Fibroblast of pulmonary artery (primary cell): ENCODE measurements at regions not wholly inside any gene's neighbourhood (a gene's known extent, or its start where the extent isn't known, plus 50 kb on each side); places are given as distances from the start of the nearest gene placed in this dataset.

Source experiments
- DNase-seq: peaks from one replicate; pipeline ENCODE4 v3.0.0-alpha.2; 2010; ENCODE audit warnings: low read depth
- H3K4me3 ChIP-seq: replicated peaks from 2 replicates; pipeline ENCODE4 v1.5.1; 2011; ENCODE audit warnings: low read depth, mild to moderate bottlenecking, control low read depth, low read length, moderate library complexity
- TF ChIP-seq, protein P1 (sequence below): IDR thresholded peaks from 2 replicates; pipeline ENCODE4 v1.5.1; 2011; ENCODE audit warnings: mild to moderate bottlenecking, control low read depth, low read length, inconsistent platforms; ENCODE audit errors: missing control alignments

DNA sequence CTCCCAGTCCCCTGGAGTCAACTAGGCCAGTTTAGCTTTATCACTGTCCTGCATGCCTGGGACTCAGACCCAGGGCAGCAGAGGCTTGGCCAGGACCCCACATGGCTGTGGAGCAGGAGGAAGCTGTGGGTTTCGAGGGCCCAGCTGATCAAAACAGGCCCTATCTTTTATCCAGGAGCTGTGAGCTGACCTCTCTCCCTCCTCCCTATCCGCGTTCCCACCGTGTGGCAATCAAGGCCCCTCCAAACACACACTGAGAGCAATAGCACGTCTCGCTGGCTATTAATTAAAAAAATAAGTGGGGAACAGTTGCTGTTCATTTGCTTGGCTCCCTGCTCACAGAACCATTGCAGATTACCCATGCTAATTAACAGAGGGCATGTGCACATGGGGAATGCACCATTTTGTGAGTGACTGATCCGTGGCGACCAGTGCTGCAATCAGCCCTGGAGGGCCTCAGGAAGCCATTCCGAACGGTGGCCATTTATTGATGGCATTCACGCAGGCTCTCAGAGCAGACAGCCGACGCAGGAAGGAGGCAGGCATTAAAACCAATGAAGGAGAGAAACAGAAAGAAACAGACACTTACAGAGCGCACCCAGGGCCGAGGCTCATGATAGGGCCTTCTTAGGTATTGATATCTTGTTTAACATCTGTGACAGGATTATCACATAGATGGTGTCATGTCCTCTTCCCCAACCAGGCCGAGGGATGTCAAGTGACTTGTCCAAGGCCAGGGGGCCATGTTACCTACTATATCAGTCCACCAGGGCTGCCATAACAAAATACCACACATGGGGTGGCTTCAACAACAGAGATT, 157.1 kb downstream of the KATNIP start:
- TF ChIP-seq, protein P1, sequence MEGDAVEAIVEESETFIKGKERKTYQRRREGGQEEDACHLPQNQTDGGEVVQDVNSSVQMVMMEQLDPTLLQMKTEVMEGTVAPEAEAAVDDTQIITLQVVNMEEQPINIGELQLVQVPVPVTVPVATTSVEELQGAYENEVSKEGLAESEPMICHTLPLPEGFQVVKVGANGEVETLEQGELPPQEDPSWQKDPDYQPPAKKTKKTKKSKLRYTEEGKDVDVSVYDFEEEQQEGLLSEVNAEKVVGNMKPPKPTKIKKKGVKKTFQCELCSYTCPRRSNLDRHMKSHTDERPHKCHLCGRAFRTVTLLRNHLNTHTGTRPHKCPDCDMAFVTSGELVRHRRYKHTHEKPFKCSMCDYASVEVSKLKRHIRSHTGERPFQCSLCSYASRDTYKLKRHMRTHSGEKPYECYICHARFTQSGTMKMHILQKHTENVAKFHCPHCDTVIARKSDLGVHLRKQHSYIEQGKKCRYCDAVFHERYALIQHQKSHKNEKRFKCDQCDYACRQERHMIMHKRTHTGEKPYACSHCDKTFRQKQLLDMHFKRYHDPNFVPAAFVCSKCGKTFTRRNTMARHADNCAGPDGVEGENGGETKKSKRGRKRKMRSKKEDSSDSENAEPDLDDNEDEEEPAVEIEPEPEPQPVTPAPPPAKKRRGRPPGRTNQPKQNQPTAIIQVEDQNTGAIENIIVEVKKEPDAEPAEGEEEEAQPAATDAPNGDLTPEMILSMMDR, result no peak
- no peak for DNase-seq

DNA sequence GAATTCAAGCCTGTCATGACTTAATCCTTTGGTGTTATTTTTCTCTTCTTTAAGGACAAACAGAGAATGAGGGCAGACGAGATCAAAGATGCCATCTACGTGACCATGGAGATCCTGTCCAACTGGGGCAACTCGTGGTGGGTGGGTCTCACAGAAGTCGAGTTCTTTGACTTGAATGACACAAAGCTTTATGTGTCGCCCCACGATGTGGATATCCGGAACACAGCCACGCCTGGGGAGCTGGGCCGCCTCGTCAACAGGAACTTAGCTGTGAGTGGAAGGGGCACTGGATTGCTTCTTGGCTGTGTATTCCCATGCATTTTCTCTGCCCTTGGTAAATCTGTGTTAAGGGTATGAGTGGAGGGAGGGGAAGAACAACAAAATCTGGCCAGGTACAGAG, 158.7 kb downstream of the KATNIP start:
- H3K4me3 ChIP-seq, result no peak overlapping the region
- DNase-seq, result no peak

More for the DNA sequence above, 157.1 kb downstream of the KATNIP start:
- no peak overlapping the region for H3K4me3 ChIP-seq

DNA sequence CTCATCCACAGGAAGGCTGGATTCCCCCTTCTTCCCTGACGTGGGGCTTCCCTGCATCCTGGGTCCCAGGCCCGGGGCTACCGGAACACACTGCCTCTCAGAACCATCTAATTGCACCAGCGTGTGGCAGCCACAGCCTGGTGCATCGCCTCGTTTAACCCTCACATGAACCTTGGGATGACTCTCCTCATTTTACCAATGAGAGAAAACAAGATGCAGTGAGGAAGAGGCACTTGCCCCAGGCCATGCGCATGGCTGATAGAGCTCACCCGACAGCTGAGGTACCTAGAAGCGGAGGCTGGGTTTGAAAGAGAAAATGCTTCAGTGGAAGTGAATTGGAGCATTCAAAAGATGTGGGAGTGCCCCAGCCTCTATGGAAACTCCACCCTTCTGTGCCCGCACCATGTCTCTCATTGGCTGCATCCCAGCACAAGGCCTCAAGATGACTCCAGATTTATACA, 162.3 kb downstream of the KATNIP start:
- TF ChIP-seq, protein P1, result no peak
- H3K4me3 ChIP-seq, result no peak overlapping the region
- no peak for DNase-seq

More for the DNA sequence above, 158.7 kb downstream of the KATNIP start:
- TF ChIP-seq, protein P1, result no peak

DNA sequence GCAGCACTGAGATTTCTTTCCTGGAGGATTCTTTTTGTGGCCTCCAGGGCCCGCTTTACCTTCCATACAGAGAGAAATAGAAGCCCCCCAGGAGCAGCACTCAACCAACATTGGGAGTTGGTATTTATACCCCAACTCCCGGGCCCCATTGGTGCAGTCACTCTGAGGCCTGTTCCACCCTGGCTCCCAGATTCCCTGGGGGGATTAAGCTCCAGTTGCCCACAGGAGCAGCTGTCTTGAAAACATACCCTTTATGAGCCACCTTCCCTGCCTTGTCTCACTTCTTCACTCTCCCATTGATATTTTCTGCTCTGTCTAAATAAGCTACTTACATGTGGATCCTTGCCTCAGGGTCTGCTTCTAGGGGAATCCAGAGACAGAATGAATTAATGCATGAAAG, 167.8 kb downstream of the KATNIP start:
- TF ChIP-seq, protein P1, result no peak
- DNase-seq, result no peak
- H3K4me3 ChIP-seq, result no peak overlapping the region

DNA sequence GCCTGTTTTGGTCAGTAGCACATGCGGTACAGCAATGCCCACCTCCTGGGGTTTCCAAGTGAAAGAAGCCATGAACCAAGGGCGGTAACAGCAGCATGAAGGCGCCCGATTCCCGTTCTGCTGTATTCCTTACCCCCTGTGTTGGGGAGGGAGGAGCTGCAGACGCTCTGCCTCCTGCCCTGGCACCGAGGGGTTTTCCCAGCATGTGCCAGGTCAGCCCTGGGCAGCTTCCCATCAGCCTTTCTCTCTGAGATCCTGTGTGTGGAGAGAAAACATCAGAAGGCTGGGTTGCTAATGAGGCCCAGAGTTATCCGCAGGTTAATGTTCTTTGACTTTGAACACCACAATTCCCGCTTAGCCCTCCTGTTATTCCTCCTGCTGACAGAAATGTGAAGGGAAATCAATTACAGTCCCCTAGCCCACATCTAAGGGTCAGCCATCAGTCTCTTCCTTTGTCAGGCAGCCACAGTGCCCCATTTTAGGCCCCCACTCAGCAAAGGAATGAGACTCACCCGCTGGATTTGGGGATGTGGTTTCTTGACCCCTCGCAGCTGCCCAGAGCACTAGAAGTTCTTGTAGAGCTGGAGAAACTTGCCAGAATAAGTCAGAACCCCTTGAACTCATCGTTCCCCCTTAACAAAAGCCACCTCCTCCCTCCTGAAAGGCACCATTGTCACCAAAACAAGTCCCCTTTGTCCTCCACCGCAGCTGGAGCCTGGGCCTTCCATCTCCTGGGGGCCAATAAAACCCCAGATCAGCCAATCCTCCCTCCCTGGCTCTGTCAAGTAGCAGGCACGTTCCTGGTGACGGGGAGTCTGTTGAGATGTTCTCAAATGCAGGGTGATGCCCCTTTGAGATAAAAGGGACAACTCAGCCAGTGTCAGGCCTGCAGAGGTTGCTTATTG, 168.5 kb downstream of the KATNIP start:
- no peak overlapping the region for H3K4me3 ChIP-seq
- DNase-seq, result no peak
- TF ChIP-seq, protein P1, result no peak

DNA sequence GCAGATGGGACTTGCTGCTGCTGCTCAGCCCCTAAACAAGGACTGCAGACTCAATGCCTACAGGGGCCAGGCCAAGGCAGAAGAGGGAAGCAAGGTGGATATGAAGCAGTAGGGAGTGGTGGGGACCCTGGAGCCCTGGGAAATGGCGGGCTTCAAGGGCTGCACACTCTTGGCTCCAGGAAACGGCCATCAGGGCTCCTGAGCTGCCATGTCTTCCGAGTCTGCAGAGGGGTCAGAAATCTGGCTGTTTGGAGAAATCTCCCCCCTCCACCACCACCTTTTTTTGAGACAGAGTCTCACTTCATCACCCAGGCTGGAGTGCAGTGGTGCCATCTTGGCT, 169.1 kb downstream of the KATNIP start:
- TF ChIP-seq, protein P1, result no peak
- no peak for DNase-seq
- no peak overlapping the region for H3K4me3 ChIP-seq
